NCI-H2171 (cell line): ENCODE measurements at regions not wholly inside any gene's neighbourhood (a gene's known extent, or its start where the extent isn't known, plus 50 kb on each side); places are given as distances from the start of the nearest gene placed in this dataset.
"Not testable (repeated sequence)": the region's sequence is repeated elsewhere in the genome, so short reads cannot be mapped to it uniquely, and the experiment has no call there.

Source experiments
- DNase-seq: peaks from one replicate; lab custom pipeline; 2025; lab: John Stamatoyannopoulos, UW

DNA sequence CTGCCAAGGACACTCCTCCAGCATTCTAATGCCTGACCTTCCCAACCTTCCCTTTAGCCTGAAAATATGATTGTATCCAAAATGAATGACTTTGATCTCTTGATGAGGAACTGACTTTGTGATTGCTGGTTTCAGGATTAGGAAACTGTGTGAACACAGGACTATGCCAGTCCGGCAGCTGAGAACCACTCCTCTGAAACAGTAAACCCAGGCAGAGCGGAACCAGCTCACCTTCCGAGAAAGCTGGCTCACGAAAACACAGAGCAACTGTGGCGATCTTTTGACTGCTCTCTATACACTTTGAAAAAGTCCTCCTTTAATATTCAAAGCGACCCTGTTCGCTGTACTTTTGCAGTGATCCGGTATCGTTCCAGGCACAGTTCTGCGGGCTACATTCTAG, 258.8 kb upstream of the IRS2 start:
- DNase-seq, result no peak

GRCh38 chr13:110044551-110045111, 258.2 kb upstream of the IRS2 start:
- no peak for DNase-seq

GRCh38 chr13:110042253-110042950, 256.0 kb upstream of the IRS2 start:
- DNase-seq, result no peak

DNA sequence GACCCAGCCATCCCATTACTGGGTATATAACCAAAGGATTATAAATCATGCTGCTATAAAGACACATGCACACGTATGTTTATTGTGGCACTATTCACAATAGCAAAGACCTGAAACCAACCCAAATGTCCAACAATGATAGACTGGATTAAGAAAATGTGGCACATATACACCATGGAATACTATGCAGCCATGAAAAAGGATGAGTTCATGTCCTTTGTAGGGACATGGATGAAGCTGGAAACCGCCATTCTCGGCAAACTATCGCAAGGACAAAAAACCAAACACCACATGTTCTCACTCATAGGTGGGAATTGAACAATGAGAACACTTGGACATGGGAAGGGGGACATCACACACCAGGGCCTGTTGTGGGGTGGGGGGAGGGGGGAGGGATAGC, 255.3 kb upstream of the IRS2 start:
- not testable (repeated sequence) for DNase-seq

- no peak for DNase-seq
These were observed 251.7 kb upstream of the IRS2 start for GRCh38 chr13:110037925-110038573.

DNA sequence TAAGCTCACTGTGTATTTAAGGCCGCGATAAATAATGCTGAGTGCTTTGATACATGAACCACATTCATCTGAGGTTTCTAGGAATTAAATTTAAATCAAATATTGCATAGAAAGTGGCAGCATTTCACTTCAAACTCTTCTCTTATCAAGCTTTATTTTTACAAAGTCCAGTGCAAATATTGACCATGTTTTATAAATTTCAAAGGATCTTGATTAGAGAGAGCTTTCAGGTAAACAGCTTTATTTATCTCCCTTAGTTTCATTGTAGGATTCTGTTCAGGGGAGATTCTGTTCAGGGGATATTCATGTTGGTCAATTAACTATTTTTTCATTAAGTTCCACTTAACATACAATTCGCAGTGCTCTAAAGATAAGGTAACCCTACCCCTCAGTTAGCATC, 249.7 kb upstream of the IRS2 start:
- DNase-seq, result no peak

DNA sequence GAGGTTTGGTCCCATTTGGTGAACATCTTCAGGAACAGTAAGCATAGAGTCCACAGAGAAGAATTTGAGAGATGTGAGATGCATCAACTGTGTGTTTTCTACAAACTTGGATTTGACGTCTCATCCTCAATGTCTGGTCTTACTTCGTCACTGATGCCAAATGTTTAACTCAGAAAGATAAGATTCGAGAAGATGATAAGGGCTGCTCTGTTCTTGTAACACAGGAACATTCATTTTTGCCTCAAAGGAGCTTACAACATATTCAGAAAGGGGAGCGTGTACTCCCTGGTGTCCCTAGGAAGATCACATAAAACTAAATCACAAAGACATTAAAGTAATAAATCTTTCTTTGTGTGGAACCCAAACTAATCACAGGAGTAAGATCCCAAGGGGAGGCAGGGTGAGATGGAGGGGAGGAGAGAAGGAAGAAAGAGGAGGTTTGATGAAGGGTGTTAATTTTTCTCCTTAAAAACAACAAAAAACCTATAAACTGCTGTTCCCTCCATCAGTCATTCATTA, 247.7 kb upstream of the IRS2 start:
- no peak for DNase-seq

DNA sequence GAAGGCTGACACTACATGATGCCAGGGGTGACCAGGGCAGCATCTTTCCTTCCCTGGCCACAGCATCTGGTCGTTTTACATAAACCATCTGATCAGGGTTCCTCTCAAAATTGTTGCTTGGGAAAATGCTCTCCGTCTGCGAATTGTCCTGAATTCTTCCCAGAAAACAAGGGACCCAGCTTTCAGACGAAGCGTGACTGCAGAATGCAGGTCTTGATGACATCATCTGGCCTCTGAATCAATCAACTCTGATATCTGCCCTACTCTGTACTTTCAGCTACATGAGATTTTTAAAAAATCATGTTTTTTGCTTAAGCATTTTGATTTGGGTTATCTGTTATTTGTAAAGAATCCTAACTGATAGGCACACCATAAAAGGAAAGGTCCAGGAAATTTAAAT, 246.6 kb upstream of the IRS2 start:
- DNase-seq, result no peak

GRCh38 chr13:110030394-110030928, 244.1 kb upstream of the IRS2 start:
- DNase-seq, result no peak

DNA sequence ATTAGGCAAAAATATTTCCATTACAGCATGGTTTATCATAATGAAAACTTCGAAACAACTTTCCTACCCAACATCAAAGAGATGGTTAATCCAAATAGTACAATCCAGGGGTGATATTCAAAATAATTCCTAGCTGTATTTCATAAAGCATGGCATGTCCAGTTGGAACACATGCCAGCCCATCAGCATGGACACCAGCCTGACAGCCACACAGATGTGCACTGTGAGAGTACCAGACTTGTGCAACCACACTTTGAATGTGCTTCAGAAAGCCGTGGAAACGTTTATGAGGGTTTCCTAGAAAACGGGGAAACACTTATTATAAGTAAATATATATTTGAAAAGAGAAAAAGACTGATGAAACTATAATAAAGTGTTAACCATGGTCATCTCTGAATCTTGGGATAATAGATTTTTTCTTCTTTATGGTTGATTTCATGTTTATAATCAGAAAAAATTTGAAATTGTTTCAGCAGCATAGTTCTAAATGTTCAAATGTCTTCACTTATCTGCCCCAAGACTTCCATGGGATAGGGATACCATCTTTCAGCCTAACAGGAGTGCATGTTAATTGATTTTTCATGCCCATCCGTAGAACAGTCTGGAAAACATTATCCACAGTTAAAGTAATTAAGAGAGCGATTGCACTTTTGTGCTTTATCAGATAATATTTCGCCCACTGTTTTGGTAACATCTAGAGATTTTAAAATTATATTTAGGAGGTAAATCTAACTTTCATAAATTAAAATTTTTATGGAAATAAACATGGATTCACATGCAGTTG, 242.6 kb upstream of the IRS2 start:
- no peak for DNase-seq

GRCh38 chr13:110028311-110028710, 241.9 kb upstream of the IRS2 start:
- DNase-seq, result no peak

DNA sequence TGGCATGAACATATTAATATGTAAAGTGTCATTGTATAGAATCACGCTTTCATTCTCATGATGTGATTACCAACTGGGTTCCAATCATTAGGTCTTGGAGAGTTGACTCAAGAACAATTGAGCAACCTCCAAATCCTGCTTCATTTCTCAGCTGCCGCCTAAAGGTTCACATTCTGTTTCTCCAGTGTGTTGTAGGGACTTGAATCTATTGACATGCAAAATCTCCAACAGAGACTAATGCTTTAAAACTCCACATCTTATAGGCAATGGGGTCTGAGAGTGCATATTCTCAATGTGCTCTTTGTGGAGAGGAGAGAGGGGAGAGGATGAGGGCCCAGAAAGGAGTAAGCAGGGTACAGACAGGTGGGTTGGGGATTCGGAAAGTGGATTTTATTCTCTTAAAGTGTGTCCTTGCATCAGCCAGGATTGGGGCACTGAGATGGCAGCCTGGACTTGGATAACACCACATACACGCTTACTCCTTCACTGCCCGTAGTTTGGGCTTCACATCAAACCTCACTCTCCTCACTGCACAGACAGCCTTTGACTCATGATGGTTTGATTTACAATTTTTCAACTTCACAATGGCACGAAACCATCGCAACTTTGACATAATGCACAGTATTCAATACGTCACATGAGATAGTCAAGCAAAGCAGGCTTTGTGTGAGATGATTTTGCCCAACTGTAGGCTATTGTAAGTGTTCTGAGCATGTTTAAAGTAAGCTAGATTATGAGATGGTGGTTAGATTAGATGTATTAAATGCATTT, 241.3 kb upstream of the IRS2 start:
- no peak for DNase-seq

GRCh38 chr13:110024645-110024980, 238.2 kb upstream of the IRS2 start:
- no peak for DNase-seq

- DNase-seq, result no peak
These were observed 237.6 kb upstream of the IRS2 start for GRCh38 chr13:110023729-110024644.

GRCh38 chr13:110018009-110018408, 231.6 kb upstream of the IRS2 start:
- no peak for DNase-seq

- DNase-seq, result no peak
These were observed 231.0 kb upstream of the IRS2 start for GRCh38 chr13:110017379-110017778.

GRCh38 chr13:110015253-110015652, 228.9 kb upstream of the IRS2 start:
- no peak for DNase-seq

DNA sequence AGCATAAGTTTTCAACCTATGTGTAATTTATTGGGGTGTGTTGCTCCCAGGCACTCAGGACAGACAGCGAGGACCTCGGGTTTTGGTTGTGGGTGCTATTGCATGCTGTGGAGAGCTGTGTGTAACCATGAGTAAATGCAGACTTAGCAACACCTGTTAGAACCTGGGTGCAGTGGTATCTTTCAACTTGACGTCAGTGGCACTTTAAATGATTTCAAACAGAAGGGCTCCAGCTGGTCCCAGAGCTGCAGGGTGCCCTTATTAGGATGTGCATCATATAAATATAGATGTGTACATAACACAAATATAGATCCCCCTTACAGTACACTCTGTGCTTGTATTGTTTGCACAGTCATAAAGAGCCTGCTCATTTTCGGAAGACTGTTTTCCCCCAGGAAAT, 228.3 kb upstream of the IRS2 start:
- DNase-seq, result no peak

DNA sequence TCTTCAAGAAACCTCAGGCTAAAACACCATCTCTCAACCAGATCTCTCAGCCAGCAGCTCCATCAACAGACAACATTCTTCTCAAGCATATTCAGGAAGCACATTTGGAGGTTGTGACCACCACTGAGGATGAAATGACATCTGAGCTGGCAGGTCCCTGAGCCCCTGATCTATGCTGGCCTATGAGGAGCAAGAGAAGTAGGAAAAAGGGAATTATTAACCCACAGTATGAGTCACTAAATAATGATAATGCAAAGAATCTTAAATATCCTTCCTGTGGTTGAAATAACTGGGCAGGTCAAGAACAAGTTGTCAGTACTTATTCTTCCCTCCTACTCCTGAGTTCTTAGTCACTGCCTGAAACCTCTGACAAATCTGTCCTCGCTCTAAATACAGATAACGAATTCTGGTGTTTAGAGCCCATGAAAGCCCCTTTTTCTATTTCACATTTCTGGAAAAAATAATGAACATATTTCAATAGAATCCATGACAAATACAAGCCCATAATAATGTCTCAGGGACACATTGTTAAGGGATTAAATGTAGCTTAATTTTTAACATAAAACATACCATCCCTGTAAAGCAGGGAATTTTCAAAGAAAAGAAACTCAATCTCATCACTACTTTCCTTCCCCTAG, 225.8 kb upstream of the IRS2 start:
- no peak for DNase-seq
